ENCODE measurements at regions not wholly inside any gene's neighbourhood (a gene's known extent, or its start where the extent isn't known, plus 50 kb on each side); places are given as distances from the start of the nearest gene placed in this dataset.

- no peak for TF ChIP-seq CTCF (IDR thresholded peaks at IDR 0.05; ENCODE audit: low read length)
- no peak for TF ChIP-seq EZH2phosphoT487 (IDR thresholded peaks at IDR 0.05; ENCODE audit: low read length)
- TF ChIP-seq EZH2 (optimal IDR thresholded peaks at IDR 0.05; ENCODE audit: low read depth, low read length), result no peak
These were observed 102.1 kb upstream of the FHIT start for GRCh38 chr3:61353382-61353781.

All from MM.1S (cell line).